Vagina (tissue), 2 donors: ENCODE measurements at regions not wholly inside any gene's neighbourhood (a gene's known extent, or its start where the extent isn't known, plus 50 kb on each side); places are given as distances from the start of the nearest gene placed in this dataset.

Source experiments
- CTCF ChIP-seq, 3 experiments: fragments of 450-650 bp in 2 of 3; fragments of 200-600 bp in 1 of 3; sonication (generic) in 1 of 3; IDR thresholded peaks; one replicate each; pipeline ENCODE4 v1.5.1; 2017 to 2019; ENCODE audit warnings: antibody characterized with exemption in 3 of 3, mild to moderate bottlenecking in 2 of 3, moderate library complexity in 2 of 3
- POLR2AphosphoS5 ChIP-seq, 2 donors: sonication (generic); formaldehyde crosslinking; IDR thresholded peaks; one replicate each; pipeline ENCODE4 v1.9.0; 2017; ENCODE audit warnings: antibody characterized with exemption in 2 of 2, mild to moderate bottlenecking in 2 of 2, low read depth in 1 of 2; ENCODE audit not compliant: insufficient read depth in 1 of 2

- TF ChIP-seq CTCF (IDR thresholded peaks at IDR 0.05) (no peak), POLR2AphosphoS5 (IDR thresholded peaks at IDR 0.05; ENCODE audit: insufficient read depth in 1 of 2, low read depth in 1 of 2) (no peak)
These were observed 131.3 kb upstream of the ABCA1 start for GRCh38 chr9:105059252-105059651.
